ENCODE measurements at regions not wholly inside any gene's neighbourhood (a gene's known extent, or its start where the extent isn't known, plus 50 kb on each side); places are given as distances from the start of the nearest gene placed in this dataset.

GRCh38 chr3:25344670-25345069 lies 83.4 kb upstream of the RARB start:
- TF ChIP-seq, protein P1, sequence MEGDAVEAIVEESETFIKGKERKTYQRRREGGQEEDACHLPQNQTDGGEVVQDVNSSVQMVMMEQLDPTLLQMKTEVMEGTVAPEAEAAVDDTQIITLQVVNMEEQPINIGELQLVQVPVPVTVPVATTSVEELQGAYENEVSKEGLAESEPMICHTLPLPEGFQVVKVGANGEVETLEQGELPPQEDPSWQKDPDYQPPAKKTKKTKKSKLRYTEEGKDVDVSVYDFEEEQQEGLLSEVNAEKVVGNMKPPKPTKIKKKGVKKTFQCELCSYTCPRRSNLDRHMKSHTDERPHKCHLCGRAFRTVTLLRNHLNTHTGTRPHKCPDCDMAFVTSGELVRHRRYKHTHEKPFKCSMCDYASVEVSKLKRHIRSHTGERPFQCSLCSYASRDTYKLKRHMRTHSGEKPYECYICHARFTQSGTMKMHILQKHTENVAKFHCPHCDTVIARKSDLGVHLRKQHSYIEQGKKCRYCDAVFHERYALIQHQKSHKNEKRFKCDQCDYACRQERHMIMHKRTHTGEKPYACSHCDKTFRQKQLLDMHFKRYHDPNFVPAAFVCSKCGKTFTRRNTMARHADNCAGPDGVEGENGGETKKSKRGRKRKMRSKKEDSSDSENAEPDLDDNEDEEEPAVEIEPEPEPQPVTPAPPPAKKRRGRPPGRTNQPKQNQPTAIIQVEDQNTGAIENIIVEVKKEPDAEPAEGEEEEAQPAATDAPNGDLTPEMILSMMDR (IDR thresholded peaks at IDR 0.05): no peak
- no peak for TF ChIP-seq POLR2A (IDR thresholded peaks at IDR 0.05)
